ENCODE measurements at regions not wholly inside any gene's neighbourhood (a gene's known extent, or its start where the extent isn't known, plus 50 kb on each side); places are given as distances from the start of the nearest gene placed in this dataset.

DNA sequence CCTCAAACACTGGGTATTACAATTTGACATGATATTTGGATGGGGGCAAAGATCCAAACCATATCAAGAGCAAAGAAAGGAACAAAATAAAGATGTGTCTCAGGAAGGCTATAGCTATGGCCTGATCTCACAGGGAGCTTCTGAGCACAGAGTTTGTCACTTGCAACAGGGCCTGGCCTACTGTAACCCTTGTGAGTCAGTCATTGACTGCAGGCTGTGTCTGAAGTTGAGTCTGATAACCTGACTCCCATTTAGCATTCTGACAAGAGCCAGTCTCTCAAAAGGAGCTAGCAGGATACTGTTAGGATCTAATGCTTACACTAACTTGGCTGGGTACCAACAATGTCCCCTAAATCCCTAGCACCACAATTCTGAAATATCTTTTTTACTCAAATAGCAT is 612.5 kb upstream of the TECRL start:
- TF ChIP-seq ARNTL (CRISPR knock-in tag; IDR thresholded peaks at IDR 0.05) (no peak), POLR2A (IDR thresholded peaks at IDR 0.05; ENCODE audit: insufficient read depth in 1 of 2, low read depth in 2 of 2, low read length in 2 of 2) (no peak), RXRA (CRISPR knock-in tag; IDR thresholded peaks at IDR 0.05) (no peak), RARG (CRISPR knock-in tag; IDR thresholded peaks at IDR 0.05; ENCODE audit: low read depth) (no peak), NKX3-1 (CRISPR knock-in tag; IDR thresholded peaks at IDR 0.05) (no peak), KLF16 (CRISPR knock-in tag; IDR thresholded peaks at IDR 0.05) (no peak), SSRP1 (CRISPR knock-in tag; IDR thresholded peaks at IDR 0.05) (no peak), NCOR1 (IDR thresholded peaks at IDR 0.05; ENCODE audit: borderline replicate concordance, low read length) (no peak)

Measured in HepG2 (cell line).